ENCODE measurements at regions not wholly inside any gene's neighbourhood (a gene's known extent, or its start where the extent isn't known, plus 50 kb on each side); places are given as distances from the start of the nearest gene placed in this dataset.

- Mint-ChIP-seq H3K27ac (ENCODE audit: unreplicated experiment) (no peak overlapping the region), H3K36me3 (ENCODE audit: insufficient read depth, unreplicated experiment) (no peaks in the 10 kb centered on the region), H3K4me3 (ENCODE audit: unreplicated experiment) (no peak overlapping the region), H3K27me3 (ENCODE audit: insufficient read depth, unreplicated experiment) (peaks cover 7% of the 10 kb centered on the region), H3K9me3 (ENCODE audit: unreplicated experiment) (no peaks in the 10 kb centered on the region), H3K4me1 (ENCODE audit: low read depth, unreplicated experiment) (no peaks in the 10 kb centered on the region)
- no peak overlapping the region for H3K4me3 ChIP-seq (ENCODE audit: low read depth, low read length)
- H3K9me3 ChIP-seq: no peaks in the 10 kb centered on the region; the same call in 1 of the 2 replicates
- H3K27me3 ChIP-seq (replicated peaks; ENCODE audit: control insufficient read depth, insufficient read depth, low read length): no peaks in the 10 kb centered on the region
- ChIA-PET CTCF (no interaction called here), POLR2A (no interaction called here)
- DNase-seq: no peak
- no peaks in the 10 kb centered on the region for H3K4me1 ChIP-seq
- intact Hi-C loops (cut with micrococcal nuclease; ENCODE audit: unreplicated experiment): no loop called here
- TF ChIP-seq CTCF (IDR thresholded peaks at IDR 0.05; ENCODE audit: insufficient read depth in 1 of 2, low read depth in 1 of 2, low read length in 1 of 2, severe bottlenecking in 1 of 2, unreplicated experiment in 1 of 2): no peak
- no peaks in the 10 kb centered on the region for H3K36me3 ChIP-seq (ENCODE audit: control insufficient read depth, insufficient read depth, low read length)
- BruUV-seq (replicated peaks): no TSS peak
These were observed 102.3 kb upstream of the PPP1R3A start for GRCh38 chr7:114021135-114021534.

- Histone ChIP-seq H3K4me1 (no peaks in the 10 kb centered on the region), H3K9me3 (no peaks in the 10 kb centered on the region), H3K27me3 (replicated peaks; ENCODE audit: control insufficient read depth, insufficient read depth, low read length) (no peaks in the 10 kb centered on the region), H3K4me3 (ENCODE audit: low read depth, low read length) (no peak overlapping the region), H3K36me3 (ENCODE audit: control insufficient read depth, insufficient read depth, low read length) (no peaks in the 10 kb centered on the region)
- Mint-ChIP-seq H3K9me3 (ENCODE audit: unreplicated experiment) (no peaks in the 10 kb centered on the region), H3K4me3 (ENCODE audit: unreplicated experiment) (no peak overlapping the region), H3K4me1 (ENCODE audit: low read depth, unreplicated experiment) (no peaks in the 10 kb centered on the region), H3K27ac (ENCODE audit: unreplicated experiment) (no peak overlapping the region), H3K27me3 (ENCODE audit: insufficient read depth, unreplicated experiment) (peaks cover 3% of the 10 kb centered on the region), H3K36me3 (ENCODE audit: insufficient read depth, unreplicated experiment) (no peaks in the 10 kb centered on the region)
- ChIA-PET POLR2A (no interaction called here), CTCF (no interaction called here)
- no peak for TF ChIP-seq CTCF (IDR thresholded peaks at IDR 0.05; ENCODE audit: insufficient read depth in 1 of 2, low read depth in 1 of 2, low read length in 1 of 2, severe bottlenecking in 1 of 2, unreplicated experiment in 1 of 2)
- no peak for DNase-seq
- BruUV-seq (replicated peaks): no TSS peak
- intact Hi-C loops (cut with micrococcal nuclease; ENCODE audit: unreplicated experiment): no loop called here
These were observed 89.9 kb upstream of the PPP1R3A start for GRCh38 chr7:114008696-114009095.

GRCh38 chr7:114007386-114007785 is 88.6 kb upstream of the PPP1R3A start:
- no peaks in the 10 kb centered on the region for H3K27me3 ChIP-seq (replicated peaks; ENCODE audit: control insufficient read depth, insufficient read depth, low read length)
- TF ChIP-seq CTCF (IDR thresholded peaks at IDR 0.05; ENCODE audit: insufficient read depth in 1 of 2, low read depth in 1 of 2, low read length in 1 of 2, severe bottlenecking in 1 of 2, unreplicated experiment in 1 of 2): no peak
- H3K36me3 Mint-ChIP-seq (ENCODE audit: insufficient read depth, unreplicated experiment): no peaks in the 10 kb centered on the region
- peaks cover 3% of the 10 kb centered on the region for H3K27me3 Mint-ChIP-seq (ENCODE audit: insufficient read depth, unreplicated experiment)
- H3K9me3 ChIP-seq: no peaks in the 10 kb centered on the region
- BruUV-seq (replicated peaks): no TSS peak
- ChIA-PET CTCF (no interaction called here), POLR2A (no interaction called here)
- DNase-seq: no peak
- H3K4me1 ChIP-seq: no peaks in the 10 kb centered on the region
- intact Hi-C loops (cut with micrococcal nuclease; ENCODE audit: unreplicated experiment): no loop called here
- no peaks in the 10 kb centered on the region for H3K4me1 Mint-ChIP-seq (ENCODE audit: low read depth, unreplicated experiment)
- no peak overlapping the region for H3K4me3 Mint-ChIP-seq (ENCODE audit: unreplicated experiment)
- no peak overlapping the region for H3K27ac Mint-ChIP-seq (ENCODE audit: unreplicated experiment)
- no peaks in the 10 kb centered on the region for H3K36me3 ChIP-seq (ENCODE audit: control insufficient read depth, insufficient read depth, low read length)
- no peak overlapping the region for H3K4me3 ChIP-seq (ENCODE audit: low read depth, low read length)
- H3K9me3 Mint-ChIP-seq (ENCODE audit: unreplicated experiment): peaks cover 3% of the 10 kb centered on the region

All from Caco-2 (cell line).